Epithelial cell of esophagus (primary cell): ENCODE measurements at regions not wholly inside any gene's neighbourhood (a gene's known extent, or its start where the extent isn't known, plus 50 kb on each side); places are given as distances from the start of the nearest gene placed in this dataset.

Experiments
- DNase-seq: peaks from one replicate; pipeline ENCODE4 v3.0.0; 2010; ENCODE audit warnings: low read depth
- H3K4me3 ChIP-seq: 2 replicates; pipeline ENCODE4 v1.5.1; 2011; ENCODE audit warnings: mild to moderate bottlenecking, low read length, control low read depth
- TF ChIP-seq, protein P1 (sequence below): IDR thresholded peaks from 2 replicates; pipeline ENCODE4 v1.5.1; 2011; ENCODE audit warnings: low read depth, mild to moderate bottlenecking, low read length, control low read depth, inconsistent platforms; ENCODE audit not compliant: insufficient read depth; ENCODE audit errors: missing control alignments

DNA sequence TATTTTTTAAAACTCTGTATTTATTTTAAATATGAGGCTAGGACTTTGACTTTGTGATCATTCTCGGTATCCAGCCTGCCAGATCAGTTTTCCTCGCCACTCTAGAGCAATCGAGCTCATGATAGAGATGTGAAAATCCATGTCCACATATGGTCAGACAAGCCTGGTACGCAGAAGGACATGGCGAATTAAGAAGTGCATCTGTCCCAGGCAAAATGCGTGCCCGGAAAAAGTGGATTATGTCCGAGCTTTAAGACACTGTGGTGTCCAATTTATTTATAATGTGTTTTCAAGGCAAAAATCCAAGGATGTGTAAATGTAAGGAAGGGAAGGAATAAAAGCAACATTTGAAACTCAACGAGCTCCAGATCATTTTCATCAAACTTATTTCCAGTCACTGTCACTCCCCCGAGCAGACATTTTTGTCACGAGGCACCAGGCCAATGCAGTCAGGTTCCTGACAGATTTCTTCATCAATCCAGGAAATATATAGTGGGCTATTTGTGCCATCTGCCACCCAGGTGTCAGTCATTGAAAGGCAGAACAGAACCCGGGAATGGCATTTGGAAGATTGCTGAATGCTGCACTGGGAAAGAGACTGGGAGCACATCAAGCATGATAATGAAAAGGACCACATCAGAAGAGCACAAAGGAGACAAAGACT lies 825.7 kb downstream of the SQOR start:
- DNase-seq: no peak
- TF ChIP-seq, protein P1, sequence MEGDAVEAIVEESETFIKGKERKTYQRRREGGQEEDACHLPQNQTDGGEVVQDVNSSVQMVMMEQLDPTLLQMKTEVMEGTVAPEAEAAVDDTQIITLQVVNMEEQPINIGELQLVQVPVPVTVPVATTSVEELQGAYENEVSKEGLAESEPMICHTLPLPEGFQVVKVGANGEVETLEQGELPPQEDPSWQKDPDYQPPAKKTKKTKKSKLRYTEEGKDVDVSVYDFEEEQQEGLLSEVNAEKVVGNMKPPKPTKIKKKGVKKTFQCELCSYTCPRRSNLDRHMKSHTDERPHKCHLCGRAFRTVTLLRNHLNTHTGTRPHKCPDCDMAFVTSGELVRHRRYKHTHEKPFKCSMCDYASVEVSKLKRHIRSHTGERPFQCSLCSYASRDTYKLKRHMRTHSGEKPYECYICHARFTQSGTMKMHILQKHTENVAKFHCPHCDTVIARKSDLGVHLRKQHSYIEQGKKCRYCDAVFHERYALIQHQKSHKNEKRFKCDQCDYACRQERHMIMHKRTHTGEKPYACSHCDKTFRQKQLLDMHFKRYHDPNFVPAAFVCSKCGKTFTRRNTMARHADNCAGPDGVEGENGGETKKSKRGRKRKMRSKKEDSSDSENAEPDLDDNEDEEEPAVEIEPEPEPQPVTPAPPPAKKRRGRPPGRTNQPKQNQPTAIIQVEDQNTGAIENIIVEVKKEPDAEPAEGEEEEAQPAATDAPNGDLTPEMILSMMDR: no peak
- H3K4me3 ChIP-seq: no peak overlapping the region

DNA sequence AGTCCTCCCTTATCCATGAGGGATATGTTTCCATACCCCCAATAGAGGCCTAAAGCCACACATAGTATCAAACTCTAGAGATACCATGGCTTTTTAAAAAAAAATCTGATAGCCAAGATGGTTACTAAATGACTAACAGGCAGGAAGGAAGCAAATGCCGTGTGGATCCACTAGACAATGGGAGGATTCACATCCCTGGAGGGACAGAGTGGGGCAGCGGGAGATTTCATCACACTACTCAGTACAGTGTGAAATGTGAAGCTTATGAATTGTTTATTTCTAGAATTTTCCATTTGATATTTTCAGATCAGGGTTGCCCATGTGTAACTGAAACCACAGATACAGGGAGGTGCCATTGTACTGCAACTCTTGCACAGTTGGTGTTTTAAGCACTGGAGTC lies 826.6 kb downstream of the SQOR start:
- no peak overlapping the region for H3K4me3 ChIP-seq

DNA sequence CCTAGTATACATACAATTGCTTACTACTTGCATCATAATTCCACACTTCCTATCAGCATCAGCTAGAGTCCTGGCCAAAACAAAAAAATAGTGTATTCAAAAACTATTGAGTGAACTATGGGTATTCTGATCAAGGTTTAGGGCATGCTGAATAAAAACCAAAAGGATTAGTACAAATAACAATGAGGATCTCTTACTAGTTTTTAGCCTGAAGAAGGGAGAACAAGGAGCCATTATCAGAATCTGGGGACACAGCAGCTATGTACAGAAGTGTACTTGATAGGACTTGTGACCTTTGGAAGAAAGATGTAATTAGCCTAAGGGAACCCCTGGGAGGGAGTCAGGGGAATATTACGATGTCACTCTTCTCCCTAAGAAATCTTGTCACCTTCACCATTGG lies 832.2 kb downstream of the SQOR start:
- no peak overlapping the region for H3K4me3 ChIP-seq
- TF ChIP-seq, protein P1: no peak
- no peak for DNase-seq

More for the DNA sequence above, 826.6 kb downstream of the SQOR start:
- no peak for DNase-seq
- TF ChIP-seq, protein P1: no peak

DNA sequence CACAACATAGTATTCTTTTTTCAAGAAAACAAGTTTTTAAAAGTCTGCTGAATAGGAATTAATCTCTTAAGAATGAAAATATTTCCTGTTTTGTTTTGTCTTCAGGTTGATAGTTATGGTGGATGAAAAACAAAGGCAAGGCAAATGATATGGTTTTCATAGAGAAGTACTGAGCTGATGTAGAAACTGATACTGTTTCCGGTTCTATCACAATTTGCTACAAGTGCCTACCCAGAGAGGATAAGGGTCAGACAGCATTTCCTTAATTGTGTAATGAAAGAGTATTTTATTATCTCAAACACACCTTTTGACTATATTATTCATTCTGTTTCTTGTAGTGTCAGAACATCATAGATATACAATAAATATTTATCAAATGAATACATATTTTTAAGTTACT lies 836.3 kb downstream of the SQOR start:
- DNase-seq: no peak
- TF ChIP-seq, protein P1: no peak
- no peak overlapping the region for H3K4me3 ChIP-seq

DNA sequence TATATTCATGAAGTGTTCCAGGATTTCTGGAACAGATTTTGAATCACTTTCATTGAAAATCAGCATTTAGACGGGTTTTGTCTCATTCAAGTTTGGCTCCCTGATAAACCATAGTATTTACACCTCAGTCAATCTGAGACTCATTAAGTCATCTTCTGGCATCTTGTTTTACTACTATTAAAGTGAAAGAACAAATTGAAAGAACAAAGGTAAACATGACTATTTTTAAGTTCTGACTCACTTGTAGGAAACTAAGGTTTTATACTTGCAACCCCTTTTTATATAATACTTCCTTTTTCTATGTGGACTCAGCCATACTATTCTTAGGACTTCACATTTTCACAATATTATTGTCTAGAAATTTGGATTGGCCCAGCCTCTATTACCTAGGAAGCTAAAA lies 854.4 kb downstream of the SQOR start:
- no peak overlapping the region for H3K4me3 ChIP-seq
- DNase-seq: no peak
- TF ChIP-seq, protein P1: no peak

- DNase-seq: no peak
- TF ChIP-seq, protein P1: no peak
- no peak overlapping the region for H3K4me3 ChIP-seq
Measured at GRCh38 chr15:46496491-46497115, 861.8 kb downstream of the SQOR start.

DNA sequence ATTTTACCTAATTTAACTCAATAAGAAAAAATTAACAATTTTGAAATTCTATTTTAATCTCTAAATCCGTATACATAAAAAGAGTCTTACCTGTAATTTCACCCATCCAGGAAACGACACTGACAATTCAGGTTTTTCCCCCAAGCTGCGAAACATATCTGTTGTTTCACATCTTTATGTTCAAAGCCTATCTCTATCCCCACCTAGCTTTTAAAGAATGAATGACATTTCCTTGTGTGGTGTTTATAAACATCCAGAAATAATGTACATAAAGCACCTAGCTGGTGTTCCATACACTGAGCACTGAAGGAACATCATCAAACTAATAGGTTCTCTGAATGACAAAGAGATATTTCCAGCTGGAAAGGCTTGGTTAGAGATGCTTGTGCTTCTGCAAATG lies 867.8 kb downstream of the SQOR start:
- DNase-seq: peak; percentile 2
- H3K4me3 ChIP-seq: no peak overlapping the region
- TF ChIP-seq, protein P1: no peak
